HG03439 (cell line): ENCODE measurements at regions not wholly inside any gene's neighbourhood (a gene's known extent, or its start where the extent isn't known, plus 50 kb on each side); places are given as distances from the start of the nearest gene placed in this dataset.
"Not testable (repeated sequence)": the region's sequence is repeated elsewhere in the genome, so short reads cannot be mapped to it uniquely, and the experiment has no call there.

Experiments
- ATAC-seq: cut with Tn5 transposase; IDR thresholded peaks from one replicate; pipeline ENCODE4 v1.9.1; 2021; ENCODE audit warnings: mild to moderate bottlenecking, moderate library complexity; ENCODE audit not compliant: unreplicated experiment

- ATAC-seq = no peak
Measured at GRCh38 chr3:6723205-6723604, 137.7 kb upstream of the GRM7 start.

- no peak for ATAC-seq
Measured at GRCh38 chr3:6726811-6727210, 134.1 kb upstream of the GRM7 start.

GRCh38 chr3:6732807-6733206 is 128.1 kb upstream of the GRM7 start:
- ATAC-seq = no peak

- ATAC-seq = no peak
Measured at GRCh38 chr3:6733699-6734394, 127.1 kb upstream of the GRM7 start.

GRCh38 chr3:6734395-6734746 is 126.5 kb upstream of the GRM7 start:
- ATAC-seq = no peak

GRCh38 chr3:6736836-6737629 is 123.9 kb upstream of the GRM7 start:
- ATAC-seq = no peak

- no peak for ATAC-seq
Measured at GRCh38 chr3:6737630-6738029, 123.3 kb upstream of the GRM7 start.

GRCh38 chr3:6739288-6739687 is 121.6 kb upstream of the GRM7 start:
- no peak for ATAC-seq

- ATAC-seq = no peak
Measured at GRCh38 chr3:6743067-6743720, 117.7 kb upstream of the GRM7 start.

GRCh38 chr3:6746443-6746842 is 114.5 kb upstream of the GRM7 start:
- ATAC-seq = no peak

GRCh38 chr3:6747017-6747416 is 113.9 kb upstream of the GRM7 start:
- ATAC-seq = no peak

GRCh38 chr3:6750782-6751181 is 110.1 kb upstream of the GRM7 start:
- ATAC-seq = no peak

GRCh38 chr3:6753536-6753935 is 107.4 kb upstream of the GRM7 start:
- no peak for ATAC-seq

GRCh38 chr3:6769532-6770396 is 91.2 kb upstream of the GRM7 start:
- not testable (repeated sequence) for ATAC-seq

- ATAC-seq = no peak
Measured at GRCh38 chr3:6770397-6770690, 90.6 kb upstream of the GRM7 start.

GRCh38 chr3:6771171-6771570 is 89.7 kb upstream of the GRM7 start:
- ATAC-seq = no peak

GRCh38 chr3:6779140-6779539 is 81.8 kb upstream of the GRM7 start:
- no peak for ATAC-seq

- no peak for ATAC-seq
Measured at GRCh38 chr3:6781092-6781491, 79.8 kb upstream of the GRM7 start.

- no peak for ATAC-seq
Measured at GRCh38 chr3:6785726-6786125, 75.2 kb upstream of the GRM7 start.

- ATAC-seq = no peak
Measured at GRCh38 chr3:6791161-6791560, 69.8 kb upstream of the GRM7 start.

- ATAC-seq = peak; percentile 58
Measured at GRCh38 chr3:6799264-6799915, 61.5 kb upstream of the GRM7 start.
